Lower lobe of right lung (tissue), 2 donors: ENCODE measurements at regions not wholly inside any gene's neighbourhood (a gene's known extent, or its start where the extent isn't known, plus 50 kb on each side); places are given as distances from the start of the nearest gene placed in this dataset.

ENCODE experiments used
- ATAC-seq, 2 donors: fragments of 200-7000 bp; cut with Tn5 transposase; one replicate each; pipeline ENCODE4 v1.9.1; 2020 to 2022; ENCODE audit warnings: mild to moderate bottlenecking in 2 of 2, moderate library complexity in 2 of 2
- DNase-seq: peaks from one replicate; pipeline ENCODE4 v3.0.0-alpha.2; 2020
- H3K27ac ChIP-seq: fragments of 200-600 bp; one replicate; pipeline ENCODE4 v1.8.0; 2022
- H3K27me3 ChIP-seq: fragments of 200-600 bp; one replicate; pipeline ENCODE4 v1.8.0; 2022; ENCODE audit warnings: low read depth
- H3K36me3 ChIP-seq: fragments of 200-600 bp; one replicate; pipeline ENCODE4 v1.8.0; 2022; ENCODE audit warnings: mild to moderate bottlenecking
- H3K4me1 ChIP-seq: fragments of 200-600 bp; one replicate; pipeline ENCODE4 v1.8.0; 2022
- H3K4me3 ChIP-seq: fragments of 200-600 bp; one replicate; pipeline ENCODE4 v1.8.0; 2022; ENCODE audit warnings: mild to moderate bottlenecking
- H3K9me3 ChIP-seq: fragments of 200-600 bp; one replicate; pipeline ENCODE4 v1.8.0; 2022
- CTCF ChIP-seq: fragments of 200-600 bp; IDR thresholded peaks from one replicate; pipeline ENCODE4 v1.8.0; 2022; ENCODE audit warnings: antibody characterized with exemption, mild to moderate bottlenecking
- intact Hi-C: fragments of 100-400 bp; cut with DNase I; formaldehyde crosslinking; loops from one replicate; pipeline ENCODE4 v1.11.0; 2022
- donor health status: DM: no; HTN: yes; CAD: no; lungs with severe emphysema.

- Histone ChIP-seq H3K9me3 (no peaks in the 10 kb centered on the region), H3K27me3 (no peaks in the 10 kb centered on the region), H3K4me3 (no peak overlapping the region), H3K4me1 (no peaks in the 10 kb centered on the region), H3K36me3 (no peaks in the 10 kb centered on the region), H3K27ac (no peak overlapping the region)
- intact Hi-C loops = no loop called here
- no peak for DNase-seq
- no peak for TF ChIP-seq CTCF
- no peak for ATAC-seq
Measured at GRCh38 chr12:5194306-5194705, 150.6 kb downstream of the KCNA5 start.

GRCh38 chr12:5195244-5195643 is 151.6 kb downstream of the KCNA5 start:
- ATAC-seq (no peak), DNase-seq (no peak)
- Histone ChIP-seq H3K27me3 (no peaks in the 10 kb centered on the region), H3K4me3 (no peak overlapping the region), H3K4me1 (no peaks in the 10 kb centered on the region), H3K9me3 (no peaks in the 10 kb centered on the region), H3K27ac (no peak overlapping the region), H3K36me3 (no peaks in the 10 kb centered on the region)
- intact Hi-C loops = no loop called here
- no peak for TF ChIP-seq CTCF

- ATAC-seq (no peak), DNase-seq (no peak)
- Histone ChIP-seq H3K4me1 (peaks cover 2% of the 10 kb centered on the region), H3K27ac (no peak overlapping the region), H3K27me3 (no peaks in the 10 kb centered on the region), H3K4me3 (no peak overlapping the region), H3K9me3 (no peaks in the 10 kb centered on the region), H3K36me3 (no peaks in the 10 kb centered on the region)
- no peak for TF ChIP-seq CTCF
- intact Hi-C loops = no loop called here
Measured at GRCh38 chr12:5195691-5196090, 152.0 kb downstream of the KCNA5 start.

GRCh38 chr12:5197131-5197530 is 153.5 kb downstream of the KCNA5 start:
- Histone ChIP-seq H3K9me3 (no peaks in the 10 kb centered on the region), H3K4me1 (peaks cover 4% of the 10 kb centered on the region), H3K36me3 (no peaks in the 10 kb centered on the region), H3K4me3 (no peak overlapping the region), H3K27ac (no peak overlapping the region), H3K27me3 (no peaks in the 10 kb centered on the region)
- intact Hi-C loops = no loop called here
- ATAC-seq (no peak), DNase-seq (no peak)
- no peak for TF ChIP-seq CTCF

GRCh38 chr12:5197656-5198055 is 154.0 kb downstream of the KCNA5 start:
- no peak overlapping the region for H3K4me3 ChIP-seq
- H3K9me3 ChIP-seq = no peaks in the 10 kb centered on the region
- no peaks in the 10 kb centered on the region for H3K27me3 ChIP-seq
- TF ChIP-seq CTCF = no peak
- ATAC-seq (no peak), DNase-seq (no peak)
- H3K4me1 ChIP-seq = peaks cover 4% of the 10 kb centered on the region
- H3K27ac ChIP-seq = no peak overlapping the region
- intact Hi-C loops = no loop called here
- no peaks in the 10 kb centered on the region for H3K36me3 ChIP-seq
